ENCODE measurements at regions not wholly inside any gene's neighbourhood (a gene's known extent, or its start where the extent isn't known, plus 50 kb on each side); places are given as distances from the start of the nearest gene placed in this dataset.

DNA sequence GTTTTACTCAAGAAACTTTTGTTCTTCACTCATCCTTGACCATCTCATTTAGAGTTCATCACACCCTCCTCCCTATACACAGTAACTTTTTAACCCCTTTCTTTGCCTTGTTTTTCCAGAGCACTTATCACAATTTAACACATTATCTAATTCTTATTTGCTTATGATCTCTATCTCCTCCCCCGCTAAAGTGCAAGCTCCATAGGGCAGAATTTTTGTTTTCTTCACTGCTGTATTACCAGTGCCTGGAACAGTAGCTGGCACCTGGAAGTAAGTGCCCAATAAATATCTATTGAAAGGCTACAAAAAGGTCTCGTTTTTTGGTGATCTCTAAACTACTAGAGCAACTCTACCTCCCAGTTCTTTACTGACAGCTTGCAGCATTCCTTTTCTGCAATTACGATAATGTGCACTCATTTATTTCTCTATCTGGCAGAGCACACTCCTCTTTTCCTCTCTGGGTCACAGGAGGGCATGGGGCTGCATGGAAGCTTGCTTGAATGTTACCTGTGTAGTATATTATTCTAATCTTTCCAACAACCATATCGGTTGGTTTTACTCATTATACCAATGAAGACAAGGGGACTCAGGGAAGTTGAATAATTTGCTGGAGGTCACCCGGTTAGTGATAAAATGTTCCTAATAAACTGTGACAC lies 57.4 kb upstream of the CHST9 start:
- Histone ChIP-seq H3K18ac (ENCODE audit: insufficient read length, low read depth, low read length) (no peak overlapping the region), H2BK120ac (ENCODE audit: low read depth, low read length, poor library complexity, severe bottlenecking) (no peak overlapping the region), H3K4ac (ENCODE audit: low read depth, low read length) (no peak overlapping the region), H2BK15ac (ENCODE audit: low read depth, low read length) (no peak overlapping the region), H3K9me3 (ENCODE audit: control insufficient read depth, low read depth, low read length) (no peaks in the 10 kb centered on the region), H2AK5ac (ENCODE audit: insufficient read length, low read length) (no peak overlapping the region), H3K4me1 (ENCODE audit: insufficient read depth, low read length) (no peaks in the 10 kb centered on the region; the same call in 1 of the 2 replicates), H3K27ac (ENCODE audit: insufficient read length, low read depth, low read length) (no peak overlapping the region), H2BK20ac (ENCODE audit: low read depth, low read length, poor library complexity, severe bottlenecking) (no peak overlapping the region), H4K5ac (ENCODE audit: insufficient read length, low read depth, low read length) (no peak overlapping the region), H3K56ac (ENCODE audit: insufficient read length, low read depth, low read length) (no peak overlapping the region), H3K23me2 (ENCODE audit: insufficient read length, low read depth, low read length, poor library complexity, severe bottlenecking) (no peaks in the 10 kb centered on the region), H3K4me2 (ENCODE audit: insufficient read depth, insufficient read length, low read length) (no peak overlapping the region), H3K27me3 (ENCODE audit: insufficient read depth, low read length) (no peaks in the 10 kb centered on the region), H4K91ac (ENCODE audit: insufficient read length, low read depth, low read length) (no peak overlapping the region), H4K8ac (replicated peaks; ENCODE audit: insufficient read length, low read depth, low read length) (no peak overlapping the region), H3K23ac (ENCODE audit: insufficient read length, low read depth, low read length) (no peak overlapping the region), H3T11ph (ENCODE audit: low read length) (no peak overlapping the region), H2AFZ (ENCODE audit: low read length) (no peak overlapping the region), H3K79me2 (ENCODE audit: insufficient read depth, low read length) (no peaks in the 10 kb centered on the region), H3K9ac (ENCODE audit: extremely low read depth, insufficient read length, low read length) (no peak overlapping the region), H2BK5ac (ENCODE audit: insufficient read length, low read length) (no peak overlapping the region), H3K14ac (ENCODE audit: insufficient read depth, low read length) (no peak overlapping the region), H4K20me1 (ENCODE audit: control insufficient read depth, insufficient read depth, insufficient read length) (no peaks in the 10 kb centered on the region), H2BK12ac (ENCODE audit: insufficient read length, low read depth, low read length) (no peak overlapping the region), H3K79me1 (ENCODE audit: insufficient read depth, low read depth, low read length, poor library complexity, severe bottlenecking) (no peaks in the 10 kb centered on the region)
- peaks cover 0 to 2% (median 0%) of the 10 kb centered on the region in 3 experiments; a peak in 2 of 7 replicates for H3K36me3 Mint-ChIP-seq (ENCODE audit: insufficient read depth in 1 of 3, low read depth in 3 of 3)
- TF ChIP-seq, protein P1, sequence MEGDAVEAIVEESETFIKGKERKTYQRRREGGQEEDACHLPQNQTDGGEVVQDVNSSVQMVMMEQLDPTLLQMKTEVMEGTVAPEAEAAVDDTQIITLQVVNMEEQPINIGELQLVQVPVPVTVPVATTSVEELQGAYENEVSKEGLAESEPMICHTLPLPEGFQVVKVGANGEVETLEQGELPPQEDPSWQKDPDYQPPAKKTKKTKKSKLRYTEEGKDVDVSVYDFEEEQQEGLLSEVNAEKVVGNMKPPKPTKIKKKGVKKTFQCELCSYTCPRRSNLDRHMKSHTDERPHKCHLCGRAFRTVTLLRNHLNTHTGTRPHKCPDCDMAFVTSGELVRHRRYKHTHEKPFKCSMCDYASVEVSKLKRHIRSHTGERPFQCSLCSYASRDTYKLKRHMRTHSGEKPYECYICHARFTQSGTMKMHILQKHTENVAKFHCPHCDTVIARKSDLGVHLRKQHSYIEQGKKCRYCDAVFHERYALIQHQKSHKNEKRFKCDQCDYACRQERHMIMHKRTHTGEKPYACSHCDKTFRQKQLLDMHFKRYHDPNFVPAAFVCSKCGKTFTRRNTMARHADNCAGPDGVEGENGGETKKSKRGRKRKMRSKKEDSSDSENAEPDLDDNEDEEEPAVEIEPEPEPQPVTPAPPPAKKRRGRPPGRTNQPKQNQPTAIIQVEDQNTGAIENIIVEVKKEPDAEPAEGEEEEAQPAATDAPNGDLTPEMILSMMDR (conservative IDR thresholded peaks at IDR 0.05) = no peak
- DNase-seq = no peak
- no peak overlapping the region for H3K4me3 Mint-ChIP-seq
- WGBS (ENCODE audit: extremely low coverage, insufficient read length, low lambda C conversion rate) = no CpG with 5 or more reads among the region's 5 CpGs
- no peak overlapping the region for H3K27ac Mint-ChIP-seq
- H3K9me3 Mint-ChIP-seq = peaks cover 0 to 4% of the 10 kb centered on the region in 2 experiments; a peak in 2 of 5 replicates
- H3K4me1 Mint-ChIP-seq = peaks cover 4 to 15% of the 10 kb centered on the region in 2 experiments; a peak in 3 of 4 replicates
- no peaks in the 10 kb centered on the region for H3K27me3 Mint-ChIP-seq (ENCODE audit: low read depth)
